GM13976 (cell line): ENCODE measurements at regions not wholly inside any gene's neighbourhood (a gene's known extent, or its start where the extent isn't known, plus 50 kb on each side); places are given as distances from the start of the nearest gene placed in this dataset.
"Not testable (repeated sequence)": the region's sequence is repeated elsewhere in the genome, so short reads cannot be mapped to it uniquely, and the experiment has no call there.

Experiments
- DNase-seq: peaks from one replicate; pipeline ENCODE4 v3.0.0; 2012; ENCODE audit warnings: low spot score
- in situ Hi-C: fragments of 300-500 bp; cut with MboI; formaldehyde crosslinking; loops from one replicate; pipeline ENCODE4 v1.12.0; 2022; ENCODE audit warnings: low sequenced_read_pairs, mixed read lengths, inconsistent platforms; ENCODE audit not compliant: unreplicated experiment
- TF ChIP-seq, protein P1 (sequence below): IDR thresholded peaks from 2 replicates; pipeline ENCODE4 v1.5.1; 2012; ENCODE audit warnings: borderline replicate concordance, mild to moderate bottlenecking; ENCODE audit not compliant: insufficient read depth; ENCODE audit errors: extremely low read depth, missing control alignments, control extremely low read depth

DNA sequence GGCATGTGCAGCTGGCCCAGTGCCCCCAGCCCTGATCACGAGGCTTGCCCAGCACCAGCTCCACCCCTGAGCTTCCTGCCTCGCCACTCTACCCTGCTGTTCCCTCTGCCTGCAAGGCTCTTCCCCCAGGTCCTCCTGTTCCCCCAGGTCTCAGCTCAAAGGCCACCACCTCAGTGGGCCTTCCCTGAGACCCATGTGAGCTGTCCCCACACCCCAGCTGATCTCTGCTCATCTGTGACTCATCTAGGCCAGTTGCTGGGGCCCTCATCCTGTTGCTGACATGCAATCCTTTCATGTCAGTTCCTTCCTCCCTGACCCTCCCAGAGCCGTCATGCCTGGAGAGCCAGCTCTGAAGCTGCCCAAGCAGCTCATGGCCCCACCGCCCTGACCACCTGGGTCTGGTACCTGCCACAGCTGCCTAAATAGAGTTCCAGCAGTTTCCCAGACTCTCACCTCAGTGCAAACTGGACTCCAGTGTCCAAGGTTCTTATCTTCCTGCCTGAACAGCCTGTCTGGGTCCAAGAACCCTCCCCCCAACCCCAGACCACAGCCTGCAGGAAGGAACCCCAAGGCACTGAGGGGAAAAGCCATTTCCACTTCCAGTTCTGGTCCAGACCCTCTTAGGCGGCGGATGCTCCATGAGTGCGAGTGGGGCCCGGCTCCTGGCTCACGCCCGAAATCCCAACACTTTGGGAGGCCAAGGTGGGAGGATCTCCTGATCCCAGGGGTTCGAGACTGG is 116.6 kb upstream of the IQSEC1 start:
- TF ChIP-seq, protein P1, sequence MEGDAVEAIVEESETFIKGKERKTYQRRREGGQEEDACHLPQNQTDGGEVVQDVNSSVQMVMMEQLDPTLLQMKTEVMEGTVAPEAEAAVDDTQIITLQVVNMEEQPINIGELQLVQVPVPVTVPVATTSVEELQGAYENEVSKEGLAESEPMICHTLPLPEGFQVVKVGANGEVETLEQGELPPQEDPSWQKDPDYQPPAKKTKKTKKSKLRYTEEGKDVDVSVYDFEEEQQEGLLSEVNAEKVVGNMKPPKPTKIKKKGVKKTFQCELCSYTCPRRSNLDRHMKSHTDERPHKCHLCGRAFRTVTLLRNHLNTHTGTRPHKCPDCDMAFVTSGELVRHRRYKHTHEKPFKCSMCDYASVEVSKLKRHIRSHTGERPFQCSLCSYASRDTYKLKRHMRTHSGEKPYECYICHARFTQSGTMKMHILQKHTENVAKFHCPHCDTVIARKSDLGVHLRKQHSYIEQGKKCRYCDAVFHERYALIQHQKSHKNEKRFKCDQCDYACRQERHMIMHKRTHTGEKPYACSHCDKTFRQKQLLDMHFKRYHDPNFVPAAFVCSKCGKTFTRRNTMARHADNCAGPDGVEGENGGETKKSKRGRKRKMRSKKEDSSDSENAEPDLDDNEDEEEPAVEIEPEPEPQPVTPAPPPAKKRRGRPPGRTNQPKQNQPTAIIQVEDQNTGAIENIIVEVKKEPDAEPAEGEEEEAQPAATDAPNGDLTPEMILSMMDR = no peak
- no peak for DNase-seq
- in situ Hi-C loops = no loop called here

DNA sequence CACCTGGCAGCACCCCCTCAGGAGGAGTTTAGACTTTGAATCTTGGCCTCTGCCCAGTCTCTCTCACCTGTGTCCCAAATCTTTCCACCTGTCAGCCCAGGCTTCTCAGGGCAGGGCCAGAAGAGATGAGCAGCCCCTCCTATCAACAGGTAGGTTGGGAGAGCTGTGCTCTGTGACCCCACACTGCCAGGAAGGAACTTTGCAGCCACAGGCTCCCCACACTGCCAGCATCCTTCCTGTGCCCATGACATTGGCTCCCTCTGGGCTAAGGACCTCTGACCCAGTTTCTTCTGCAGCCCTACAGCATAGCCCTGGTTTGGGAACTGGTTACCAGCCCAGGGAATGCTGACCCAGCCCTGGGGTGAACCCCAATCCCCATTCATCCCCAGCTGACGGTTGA is 115.7 kb upstream of the IQSEC1 start:
- no peak for DNase-seq
- in situ Hi-C loops = no loop called here
- TF ChIP-seq, protein P1 = no peak

DNA sequence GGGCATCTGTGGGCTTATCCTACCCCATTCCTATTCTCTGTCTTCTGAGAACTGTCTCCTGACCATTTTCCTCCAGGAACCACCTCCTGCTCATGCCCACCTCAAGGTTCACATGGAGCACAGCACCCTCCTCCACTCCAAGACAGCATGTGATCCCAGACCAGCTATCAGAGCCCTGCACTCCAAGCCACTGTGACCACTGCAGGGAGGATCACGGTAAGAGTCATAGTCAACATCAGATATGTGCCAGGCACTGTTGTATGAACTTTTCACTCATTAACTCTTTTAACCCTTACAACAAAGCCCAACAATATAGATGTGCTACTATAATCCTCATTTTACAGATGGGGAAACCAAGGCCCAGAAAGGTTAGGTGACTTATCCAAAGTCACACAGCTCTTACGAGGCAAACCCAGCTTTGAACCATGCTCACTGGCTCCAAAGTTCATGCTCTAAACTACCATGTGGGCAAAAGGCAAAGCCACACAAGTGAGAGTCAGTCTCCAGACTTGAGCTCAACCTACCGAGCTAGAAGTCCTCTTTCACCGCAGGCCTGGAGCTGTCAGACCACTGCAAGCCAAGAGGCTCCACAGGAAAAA is 115.1 kb upstream of the IQSEC1 start:
- DNase-seq = no peak
- in situ Hi-C loops = no loop called here

DNA sequence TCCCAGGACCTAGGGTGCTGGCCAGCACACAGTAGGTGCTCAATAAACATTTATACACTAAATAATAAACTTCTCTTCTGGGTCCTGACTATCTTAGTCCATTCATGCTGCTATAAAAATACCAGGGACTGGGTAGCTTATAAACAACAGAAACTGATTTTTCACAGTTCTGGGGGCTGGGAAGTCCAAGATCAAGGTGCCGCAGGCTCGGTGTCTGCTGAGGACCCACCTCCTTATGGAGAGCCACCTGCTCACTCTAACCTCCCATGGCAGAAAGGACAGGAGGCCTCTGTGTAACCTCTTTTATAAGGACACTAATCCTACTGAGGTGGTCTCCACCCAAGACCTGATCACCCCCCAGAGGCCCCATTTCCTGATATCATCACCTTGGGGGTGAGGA is 114.4 kb upstream of the IQSEC1 start:
- in situ Hi-C loops = no loop called here
- TF ChIP-seq, protein P1 = no peak
- DNase-seq = no peak

More for the DNA sequence above, 115.1 kb upstream of the IQSEC1 start:
- TF ChIP-seq, protein P1 = no peak

DNA sequence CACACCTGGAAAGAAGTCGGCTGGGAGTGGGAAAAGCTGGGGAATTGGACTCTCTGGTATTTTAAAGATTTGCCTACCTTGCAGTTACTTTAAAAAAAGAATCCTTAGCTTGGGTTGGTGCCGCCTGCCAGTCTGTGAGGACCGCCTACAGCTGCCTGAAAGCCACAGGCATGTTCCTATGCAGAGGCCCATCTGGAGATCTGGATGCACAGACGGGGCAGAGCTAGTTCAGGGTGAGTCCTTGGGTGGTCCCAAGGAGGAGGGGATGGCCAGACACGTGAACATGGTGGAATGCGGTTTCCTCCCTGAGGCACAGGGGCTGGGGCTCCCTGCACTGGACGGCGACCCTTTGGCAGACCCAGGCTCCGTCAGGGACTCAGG is 113.2 kb upstream of the IQSEC1 start:
- DNase-seq = no peak
- TF ChIP-seq, protein P1 = no peak
- in situ Hi-C loops = no loop called here

DNA sequence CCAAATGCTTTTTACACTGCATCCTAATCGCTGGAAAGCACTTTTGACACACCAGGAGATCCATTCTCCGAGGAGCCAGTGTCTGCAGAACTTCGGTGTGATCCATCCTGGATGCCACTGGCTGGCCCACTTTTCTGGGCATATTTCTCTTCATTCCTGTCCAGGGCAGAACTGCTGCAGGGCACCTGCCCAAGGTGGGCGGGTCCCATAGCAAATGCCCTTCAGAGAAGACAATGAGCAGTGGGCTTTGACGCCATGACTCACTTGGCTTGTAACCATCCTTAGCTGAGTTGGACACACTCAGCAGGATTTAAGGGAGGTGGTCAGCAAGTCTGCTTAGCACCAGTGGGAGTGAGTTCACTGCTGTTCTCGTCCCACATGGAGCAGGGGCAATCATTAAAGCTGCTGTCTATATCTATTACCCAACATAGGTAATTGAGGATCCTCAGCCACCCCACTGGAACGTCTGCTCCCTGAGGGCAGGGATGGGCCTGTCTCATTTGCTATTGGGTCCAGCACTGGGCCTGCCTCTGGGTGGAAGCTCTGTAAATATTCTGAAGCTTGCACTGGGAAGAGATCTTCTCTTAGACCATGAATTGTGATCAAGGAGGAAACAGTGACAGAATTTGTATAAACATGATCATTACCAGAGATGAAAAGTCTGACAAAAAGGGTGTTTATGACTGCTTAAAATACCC is 112.7 kb upstream of the IQSEC1 start:
- in situ Hi-C loops = no loop called here
- DNase-seq = no peak
- TF ChIP-seq, protein P1 = no peak

DNA sequence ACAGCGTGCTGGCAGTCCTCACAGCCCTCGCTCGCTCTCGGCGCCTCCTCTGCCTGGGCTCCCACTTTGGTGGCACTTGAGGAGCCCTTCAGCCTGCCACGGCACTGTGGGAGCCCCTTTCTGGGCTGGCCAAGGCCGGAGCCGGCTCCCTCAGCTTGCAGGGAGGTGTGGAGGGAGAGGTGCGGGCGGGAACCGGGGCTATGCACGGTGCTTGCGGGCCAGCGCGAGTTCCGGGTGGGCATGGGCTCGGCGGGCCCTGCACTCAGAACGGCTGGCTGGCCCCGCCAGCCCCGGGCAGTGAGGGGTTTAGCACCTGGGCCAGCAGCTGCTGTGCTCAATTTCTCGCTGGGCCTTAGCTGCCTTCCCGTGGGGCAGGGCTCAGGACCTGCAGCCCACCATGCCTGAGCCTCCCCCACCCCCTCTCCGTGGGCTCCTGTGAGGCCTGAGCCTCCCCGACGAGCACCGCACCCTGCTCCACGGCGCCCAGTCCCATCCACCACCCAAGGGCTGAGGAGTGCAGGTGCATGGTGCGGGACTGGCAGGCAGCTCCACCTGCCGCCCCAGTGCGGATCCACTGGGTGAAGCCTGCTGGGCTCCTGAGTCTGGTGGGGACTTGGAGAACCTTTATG is 106.5 kb upstream of the IQSEC1 start:
- DNase-seq, in situ Hi-C loops: not testable (repeated sequence)
